ENCODE measurements at regions not wholly inside any gene's neighbourhood (a gene's known extent, or its start where the extent isn't known, plus 50 kb on each side); places are given as distances from the start of the nearest gene placed in this dataset.

DNA sequence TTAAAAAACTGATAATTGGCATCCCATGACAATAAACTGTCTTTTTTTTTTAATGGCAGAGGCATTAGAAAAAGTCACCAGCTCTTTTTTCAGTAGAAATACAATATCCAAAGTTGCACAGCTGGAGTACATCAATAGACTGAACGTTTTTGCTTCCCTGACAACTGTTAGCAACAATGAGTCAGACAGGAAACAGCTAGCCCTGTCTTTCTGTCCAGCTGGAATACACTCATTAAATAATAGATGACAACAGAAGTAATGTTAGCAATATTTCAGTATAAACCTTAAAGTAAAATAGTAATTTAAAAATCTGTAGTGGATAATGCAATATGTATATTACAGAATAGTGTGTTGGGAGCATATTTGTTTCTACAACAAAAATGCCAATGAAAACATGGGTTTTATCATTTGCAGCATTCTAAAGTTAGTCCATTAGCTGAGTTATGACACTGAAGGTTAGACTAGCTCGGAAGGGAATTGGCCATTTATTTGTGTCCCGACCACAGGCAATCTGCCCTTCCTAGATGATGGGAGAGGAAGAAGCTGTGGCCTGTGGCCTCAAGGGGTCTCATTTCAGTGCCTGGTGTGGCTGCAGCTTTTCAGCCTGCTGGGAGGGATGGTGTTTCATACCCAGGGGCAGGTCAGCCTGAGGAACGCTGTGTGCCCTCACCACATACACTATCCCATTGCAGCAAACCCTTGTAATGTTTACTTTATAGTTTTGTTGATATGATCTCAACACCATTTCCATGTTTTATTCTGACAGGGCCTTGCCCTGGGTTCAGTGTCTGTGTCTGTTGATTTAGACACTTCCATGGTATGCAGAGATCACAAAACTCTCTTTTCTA lies 173.3 kb downstream of the SLC16A9 start:
- Mint-ChIP-seq H3K4me3 (no peak overlapping the region), H3K4me1 (no peaks in the 10 kb centered on the region), H3K9me3 (peaks cover 0 to 10% (median 0%) of the 10 kb centered on the region in 9 donors), H3K27me3 (peaks cover 0 to 4% (median 0%) of the 10 kb centered on the region in 5 donors), H3K27ac (no peak overlapping the region), H3K36me3 (no peaks in the 10 kb centered on the region)
- POLR2A ChIA-PET: no interaction called here
- DNase-seq (no peak), ATAC-seq (no peak)

- Mint-ChIP-seq H3K27ac (no peak overlapping the region), H3K9me3 (peaks cover 0 to 8% (median 0%) of the 10 kb centered on the region in 9 donors), H3K27me3 (peaks cover 0 to 20% (median under 1%) of the 10 kb centered on the region in 5 donors), H3K4me3 (no peak overlapping the region), H3K4me1 (no peaks in the 10 kb centered on the region), H3K36me3 (no peaks in the 10 kb centered on the region)
- ATAC-seq (no peak), DNase-seq (no peak)
- POLR2A ChIA-PET: no interaction called here
These were observed 162.0 kb upstream of the FAM13C start for GRCh38 chr10:59524348-59524747.

- H3K27me3 Mint-ChIP-seq: peaks cover 0 to 15% (median 3%) of the 10 kb centered on the region in 5 donors
- no peaks in the 10 kb centered on the region for H3K4me1 Mint-ChIP-seq
- DNase-seq (no peak), ATAC-seq (no peak)
- no peaks in the 10 kb centered on the region for H3K36me3 Mint-ChIP-seq
- H3K9me3 Mint-ChIP-seq: peaks cover 0 to 10% (median 0%) of the 10 kb centered on the region in 9 donors
- no peak overlapping the region for H3K4me3 Mint-ChIP-seq
- H3K27ac Mint-ChIP-seq: no peak overlapping the region
- POLR2A ChIA-PET: no interaction called here
These were observed 161.5 kb upstream of the FAM13C start for GRCh38 chr10:59523851-59524250.

- Mint-ChIP-seq H3K4me3 (no peak overlapping the region), H3K9me3 (peaks cover 0 to 3% (median 0%) of the 10 kb centered on the region in 9 donors), H3K36me3 (no peaks in the 10 kb centered on the region), H3K27ac (no peak overlapping the region), H3K4me1 (no peaks in the 10 kb centered on the region), H3K27me3 (peaks cover 0 to 9% (median 3%) of the 10 kb centered on the region in 5 donors)
- POLR2A ChIA-PET: no interaction called here
- no peak for ATAC-seq
- no peak for DNase-seq
These were observed 155.6 kb upstream of the FAM13C start for GRCh38 chr10:59517996-59518395.

GRCh38 chr10:59517341-59517899 lies 155.1 kb upstream of the FAM13C start:
- DNase-seq (no peak), ATAC-seq (no peak)
- Mint-ChIP-seq H3K27ac (no peak overlapping the region), H3K4me1 (no peaks in the 10 kb centered on the region), H3K36me3 (no peaks in the 10 kb centered on the region), H3K27me3 (peaks cover 0 to 9% (median 3%) of the 10 kb centered on the region in 5 donors), H3K4me3 (no peak overlapping the region), H3K9me3 (peaks cover 0 to 3% (median 0%) of the 10 kb centered on the region in 9 donors)
- POLR2A ChIA-PET: no interaction called here

GRCh38 chr10:59513558-59513957 lies 151.2 kb upstream of the FAM13C start:
- Mint-ChIP-seq H3K36me3 (no peaks in the 10 kb centered on the region), H3K9me3 (peaks cover 0 to 3% (median 0%) of the 10 kb centered on the region in 9 donors), H3K27me3 (peaks cover 0 to 5% (median 0%) of the 10 kb centered on the region in 5 donors), H3K4me3 (no peak overlapping the region), H3K4me1 (no peaks in the 10 kb centered on the region), H3K27ac (no peak overlapping the region)
- ATAC-seq: no peak
- POLR2A ChIA-PET: no interaction called here
- DNase-seq: no peak

DNA sequence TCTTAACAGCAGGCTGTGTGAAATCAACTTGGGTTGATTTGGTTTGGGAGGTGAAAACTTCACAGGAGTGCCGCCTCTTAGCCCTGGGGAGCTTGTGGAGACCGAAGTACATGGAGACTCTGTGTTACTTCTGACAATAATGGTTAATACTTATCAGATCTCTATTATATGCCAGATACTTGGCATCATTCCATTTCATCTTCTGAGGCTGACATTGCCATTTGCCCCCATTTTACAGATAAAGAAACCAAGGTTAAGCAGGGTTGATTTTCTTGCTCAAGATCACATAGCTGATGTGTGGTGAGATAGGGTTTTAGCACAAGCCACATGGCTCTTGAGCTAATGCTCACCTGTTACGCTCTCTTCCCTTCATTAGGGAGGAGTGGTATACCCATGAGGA lies 150.6 kb upstream of the FAM13C start:
- Mint-ChIP-seq H3K9me3 (peaks cover 0 to 3% (median 0%) of the 10 kb centered on the region in 9 donors), H3K27ac (no peak overlapping the region), H3K4me1 (no peaks in the 10 kb centered on the region), H3K36me3 (no peaks in the 10 kb centered on the region), H3K4me3 (no peak overlapping the region), H3K27me3 (peaks cover 0 to 5% (median 0%) of the 10 kb centered on the region in 5 donors)
- POLR2A ChIA-PET: no interaction called here
- no peak for DNase-seq
- ATAC-seq: no peak

DNA sequence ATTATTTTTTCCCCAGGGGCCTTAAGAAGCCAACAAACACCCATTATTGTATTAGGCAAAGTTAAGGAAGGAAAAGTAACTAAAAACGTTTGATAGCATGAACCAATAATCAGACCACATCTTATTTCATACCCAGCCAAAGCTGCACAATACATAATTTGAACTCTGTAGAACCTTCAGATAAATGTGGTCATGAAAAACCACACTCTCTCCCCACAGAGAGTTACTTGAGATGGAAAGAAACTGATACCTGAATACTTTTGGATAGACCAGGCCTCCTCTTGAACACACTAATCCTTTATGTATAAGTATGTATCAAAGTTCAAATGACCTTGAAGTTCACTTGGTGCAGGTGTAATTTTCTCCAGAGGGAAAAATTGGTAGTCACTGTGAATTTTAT lies 146.6 kb upstream of the FAM13C start:
- no peak for DNase-seq
- Mint-ChIP-seq H3K4me3 (no peak overlapping the region), H3K36me3 (no peaks in the 10 kb centered on the region), H3K4me1 (no peaks in the 10 kb centered on the region), H3K9me3 (peaks cover 0 to 3% (median 0%) of the 10 kb centered on the region in 9 donors), H3K27me3 (peaks cover 0 to 4% (median 0%) of the 10 kb centered on the region in 5 donors), H3K27ac (no peak overlapping the region)
- POLR2A ChIA-PET: no interaction called here
- no peak for ATAC-seq

GRCh38 chr10:59508296-59508695 lies 145.9 kb upstream of the FAM13C start:
- no peak for ATAC-seq

DNA sequence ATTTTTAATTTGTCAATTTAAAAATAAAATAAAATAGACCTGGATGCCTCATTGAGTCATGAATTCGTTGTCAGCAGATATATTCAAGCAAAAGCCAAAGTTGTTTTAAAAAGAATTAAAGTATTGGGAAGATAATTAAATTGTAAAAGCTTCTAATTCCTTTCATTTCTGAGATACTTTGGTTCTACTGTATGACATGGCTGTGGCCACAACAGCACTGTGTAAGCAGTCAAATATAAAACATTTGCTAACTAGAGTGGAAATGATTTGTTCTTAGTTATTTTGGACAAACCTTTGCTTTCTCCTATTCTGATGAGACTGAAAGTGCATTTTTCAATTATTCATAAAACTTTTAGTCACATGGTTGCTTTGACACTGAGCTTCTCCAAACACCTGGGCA lies 143.6 kb upstream of the FAM13C start:
- peaks cover 0 to 4% (median 0%) of the 10 kb centered on the region in 5 donors for H3K27me3 Mint-ChIP-seq
- peaks cover 0 to 5% (median 0%) of the 10 kb centered on the region in 9 donors for H3K9me3 Mint-ChIP-seq
- DNase-seq: no peak
- POLR2A ChIA-PET: no interaction called here
- H3K4me1 Mint-ChIP-seq: no peaks in the 10 kb centered on the region
- no peak overlapping the region for H3K27ac Mint-ChIP-seq
- H3K4me3 Mint-ChIP-seq: no peak overlapping the region
- ATAC-seq: no peak
- H3K36me3 Mint-ChIP-seq: no peaks in the 10 kb centered on the region

More at GRCh38 chr10:59508296-59508695, 145.9 kb upstream of the FAM13C start:
- Mint-ChIP-seq H3K27ac (no peak overlapping the region), H3K4me1 (no peaks in the 10 kb centered on the region), H3K36me3 (no peaks in the 10 kb centered on the region), H3K4me3 (no peak overlapping the region), H3K9me3 (peaks cover 0 to 4% (median 0%) of the 10 kb centered on the region in 9 donors), H3K27me3 (peaks cover 0 to 4% (median 0%) of the 10 kb centered on the region in 5 donors)
- DNase-seq: no peak
- POLR2A ChIA-PET: no interaction called here

GRCh38 chr10:59499460-59499859 lies 137.1 kb upstream of the FAM13C start:
- ATAC-seq: no peak
- POLR2A ChIA-PET: no interaction called here
- Mint-ChIP-seq H3K4me3 (no peak overlapping the region), H3K9me3 (peaks cover 7 to 34% (median 19%) of the 10 kb centered on the region in 9 donors), H3K27ac (no peak overlapping the region), H3K4me1 (no peaks in the 10 kb centered on the region), H3K27me3 (peaks cover 0 to 8% (median 0%) of the 10 kb centered on the region in 5 donors), H3K36me3 (peaks cover 0 to 15% (median 0%) of the 10 kb centered on the region in 3 donors)
- DNase-seq: no peak

GRCh38 chr10:59493017-59493416 lies 130.7 kb upstream of the FAM13C start:
- POLR2A ChIA-PET: no interaction called here
- DNase-seq (no peak), ATAC-seq (no peak)
- Mint-ChIP-seq H3K4me3 (no peak overlapping the region), H3K9me3 (peaks cover 15 to 40% (median 29%) of the 10 kb centered on the region in 9 donors), H3K27me3 (peaks cover 0 to 8% (median 0%) of the 10 kb centered on the region in 5 donors), H3K27ac (no peak overlapping the region), H3K36me3 (peaks cover 0 to 15% (median 0%) of the 10 kb centered on the region in 3 donors), H3K4me1 (no peaks in the 10 kb centered on the region)

GRCh38 chr10:59479426-59479825 lies 117.1 kb upstream of the FAM13C start:
- no peak for ATAC-seq
- no peak overlapping the region for H3K27ac Mint-ChIP-seq
- no peaks in the 10 kb centered on the region for H3K36me3 Mint-ChIP-seq
- H3K27me3 Mint-ChIP-seq: no peaks in the 10 kb centered on the region
- no peaks in the 10 kb centered on the region for H3K4me1 Mint-ChIP-seq
- POLR2A ChIA-PET: no interaction called here
- no peak for DNase-seq
- H3K4me3 Mint-ChIP-seq: no peak overlapping the region
- peaks cover 0 to 8% (median 3%) of the 10 kb centered on the region in 9 donors for H3K9me3 Mint-ChIP-seq
